GM18505 (cell line): ENCODE measurements at regions not wholly inside any gene's neighbourhood (a gene's known extent, or its start where the extent isn't known, plus 50 kb on each side); places are given as distances from the start of the nearest gene placed in this dataset.

Source experiments
- ATAC-seq: cut with Tn5 transposase; IDR thresholded peaks from one replicate; pipeline ENCODE4 v1.9.1; 2021; ENCODE audit not compliant: unreplicated experiment
- POLR2A ChIP-seq: IDR thresholded peaks from 4 replicates; pipeline ENCODE4 v1.6.1; 2011; ENCODE audit warnings: borderline replicate concordance; ENCODE audit not compliant: insufficient read depth, insufficient read length; ENCODE audit errors: extremely low read depth

DNA sequence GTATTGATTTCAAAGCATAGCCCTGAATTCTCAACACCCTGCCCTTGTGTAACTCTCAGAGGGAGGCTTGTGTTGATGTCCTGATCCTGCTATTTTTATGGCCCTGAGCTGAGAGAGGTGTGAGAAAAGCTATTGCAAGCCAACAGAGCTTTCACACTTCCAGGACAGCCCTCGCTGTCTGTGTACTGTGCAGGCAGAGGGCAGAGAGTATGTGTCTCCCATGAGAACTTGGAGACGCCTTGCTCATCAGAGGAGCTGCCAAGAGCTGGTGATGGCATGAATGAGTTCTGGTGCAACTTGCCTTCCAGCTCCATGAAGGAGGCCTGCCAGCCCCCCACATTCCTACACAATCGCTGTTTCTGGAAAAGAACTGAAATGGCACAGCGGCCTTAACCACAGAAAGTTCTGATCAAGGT, 144.1 kb upstream of the AJAP1 start:
- no peak for TF ChIP-seq POLR2A
- no peak for ATAC-seq

DNA sequence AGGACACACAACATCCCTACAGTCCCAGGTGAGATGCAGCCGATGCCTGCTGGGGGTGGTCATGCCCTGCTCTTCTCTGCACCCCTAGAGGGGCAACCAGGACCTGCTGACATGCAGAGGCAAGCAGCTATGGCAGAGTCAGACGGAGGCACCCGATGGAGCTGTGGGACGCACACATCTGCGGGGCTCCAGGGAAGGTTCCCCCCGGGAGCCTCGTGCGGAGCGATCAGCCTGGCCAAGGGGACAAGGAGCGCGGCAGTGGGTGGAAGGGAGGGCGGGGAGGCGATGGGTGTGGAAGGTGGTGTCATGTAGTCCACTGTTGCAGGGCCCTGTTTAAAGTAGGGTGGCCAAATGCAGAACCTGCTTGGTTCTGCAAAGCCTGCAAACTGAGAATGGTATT, 143.0 kb upstream of the AJAP1 start:
- no peak for TF ChIP-seq POLR2A
- no peak for ATAC-seq

DNA sequence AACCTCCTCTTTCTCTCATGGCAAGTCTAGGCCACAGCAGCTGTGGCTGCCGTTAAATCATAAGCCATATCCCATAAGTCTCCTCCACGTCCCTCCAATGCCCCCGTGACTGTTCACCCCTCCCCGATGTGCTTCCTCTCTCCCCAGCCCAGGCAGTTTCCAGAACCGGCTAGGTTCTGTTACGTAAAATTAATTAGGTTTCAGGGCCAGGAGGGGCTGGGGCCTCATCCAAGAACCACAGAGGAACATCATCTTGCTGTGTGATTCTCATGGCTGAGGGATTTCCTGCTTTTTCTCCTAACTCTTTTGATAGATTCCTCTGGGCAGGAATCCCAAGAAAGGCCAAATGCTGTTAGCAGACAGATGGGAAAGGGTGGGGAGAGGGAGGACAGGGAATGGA, 141.8 kb upstream of the AJAP1 start:
- TF ChIP-seq POLR2A: no peak
- ATAC-seq: no peak

DNA sequence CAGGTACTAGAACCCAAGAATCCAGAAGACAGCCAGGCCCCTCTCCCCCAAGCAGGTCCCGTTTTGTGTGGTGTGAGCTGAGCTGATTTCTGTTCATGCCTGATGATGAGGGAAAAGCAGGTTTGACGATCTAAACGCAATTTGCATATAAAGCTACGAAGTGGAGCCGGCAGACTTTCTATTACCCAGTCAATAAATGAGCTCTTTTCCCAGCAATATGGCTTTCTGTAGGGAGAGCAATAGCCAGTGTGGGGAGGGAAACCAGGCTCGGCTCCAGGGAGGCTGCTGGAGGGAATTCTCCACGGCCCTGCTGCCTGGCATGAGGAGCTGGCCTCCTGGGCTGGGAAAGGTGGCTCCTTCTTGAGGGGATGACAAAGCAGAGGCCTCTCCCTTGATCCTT, 140.7 kb upstream of the AJAP1 start:
- no peak for ATAC-seq
- TF ChIP-seq POLR2A: no peak

DNA sequence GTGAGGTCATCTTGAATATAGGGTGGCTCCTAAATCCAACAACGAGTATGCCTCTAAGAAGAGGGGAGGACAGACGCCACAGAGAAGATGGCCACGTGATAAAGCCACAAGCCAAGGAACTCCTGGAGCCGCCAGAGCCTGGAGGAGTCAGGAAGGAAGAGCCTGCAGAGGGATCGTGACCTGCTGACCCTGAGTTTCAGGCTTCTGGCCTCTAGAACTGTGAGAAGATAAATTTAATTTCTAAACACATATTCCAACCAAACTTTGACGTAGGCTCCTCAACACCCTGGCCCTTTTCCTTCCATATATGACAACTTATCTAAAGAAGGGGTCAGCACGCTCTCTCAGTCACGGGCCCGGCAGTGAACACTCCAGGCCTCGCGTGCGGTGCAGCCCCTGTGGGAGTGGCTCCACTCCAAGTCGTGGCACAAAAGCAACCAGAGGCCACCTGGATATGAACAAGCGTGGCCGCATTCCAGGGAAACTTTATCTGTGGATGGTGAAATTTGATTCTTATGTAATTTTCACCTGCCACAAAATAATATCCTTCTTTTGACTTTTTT, 138.6 kb upstream of the AJAP1 start:
- TF ChIP-seq POLR2A: no peak

DNA sequence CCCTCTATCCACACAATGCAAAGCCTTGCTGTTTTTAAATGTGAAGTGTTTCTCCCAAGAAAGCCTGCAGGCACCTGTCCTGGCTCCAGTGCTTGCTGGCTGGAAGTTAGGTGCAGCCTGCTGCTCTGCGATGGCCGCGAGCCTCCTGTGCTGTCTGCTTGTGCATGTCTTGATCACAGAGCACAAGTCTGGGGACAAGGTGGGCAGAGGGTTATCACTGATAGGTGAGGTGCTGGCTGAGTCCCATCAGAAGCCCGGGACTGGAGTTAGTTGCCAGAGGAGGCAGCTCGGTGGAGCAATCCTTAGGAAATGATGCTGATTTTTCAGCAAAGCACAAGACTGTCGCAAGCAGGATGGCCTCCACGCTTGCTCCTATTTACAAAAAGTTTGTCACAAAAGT, 137.8 kb upstream of the AJAP1 start:
- TF ChIP-seq POLR2A: no peak
- ATAC-seq: no peak

More for the DNA sequence above, 138.6 kb upstream of the AJAP1 start:
- ATAC-seq: no peak

DNA sequence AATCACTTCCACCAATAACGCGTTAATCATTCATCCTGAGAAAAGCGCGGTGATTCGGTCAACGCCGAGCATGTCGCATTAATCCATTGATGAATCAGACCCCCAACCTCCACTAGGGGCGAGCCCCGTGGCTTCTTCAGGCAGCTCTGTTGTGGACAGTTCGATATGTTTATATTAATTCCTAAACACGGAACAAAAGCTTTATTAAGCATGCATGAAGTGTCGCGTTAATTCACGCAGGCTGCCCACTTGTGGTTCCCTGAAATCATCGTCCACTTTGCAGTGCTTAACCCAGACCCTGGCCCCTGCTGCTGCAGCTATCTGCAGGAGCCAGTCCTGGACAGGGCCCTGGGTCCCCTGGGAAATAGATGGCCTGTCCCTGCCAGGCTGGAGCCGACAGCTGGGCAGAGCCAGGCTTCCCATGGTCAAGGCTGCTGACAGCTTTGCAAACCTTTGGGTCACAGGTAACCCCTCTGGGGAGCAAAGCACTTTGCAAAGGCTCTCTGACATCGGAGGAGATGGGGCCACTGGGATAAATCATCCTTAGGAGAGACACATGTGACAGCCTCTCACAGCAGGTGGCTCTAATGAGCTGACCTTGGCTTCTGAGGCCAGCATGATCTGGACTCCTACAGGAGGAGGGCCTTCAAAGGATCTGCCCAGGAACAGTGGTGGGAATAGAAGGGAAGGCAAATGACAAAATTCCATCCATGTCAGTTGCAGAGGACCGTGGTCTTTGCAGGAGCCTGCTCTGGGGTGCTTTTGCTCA, 137.0 kb upstream of the AJAP1 start:
- TF ChIP-seq POLR2A: no peak
- ATAC-seq: no peak

DNA sequence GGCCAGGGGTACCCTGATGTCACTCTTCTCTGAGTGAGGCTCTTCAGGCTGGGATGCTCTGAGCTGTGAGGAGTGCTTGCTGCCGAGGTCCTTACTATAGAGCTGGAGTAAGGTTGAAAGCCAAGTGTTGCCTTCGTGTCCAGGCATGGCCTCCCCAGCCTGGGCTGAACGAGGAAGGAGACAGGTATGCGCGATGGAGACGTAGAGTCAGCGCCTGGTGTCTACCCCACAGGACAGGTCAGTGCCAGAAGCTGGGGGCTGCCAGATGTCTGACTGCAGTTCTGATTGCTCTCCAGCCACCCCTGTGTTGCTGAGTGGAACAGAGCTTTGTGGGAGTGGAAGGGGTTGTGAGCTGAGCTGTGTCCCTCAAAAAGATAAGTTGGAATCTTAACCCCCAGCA, 135.8 kb upstream of the AJAP1 start:
- no peak for TF ChIP-seq POLR2A
- no peak for ATAC-seq

DNA sequence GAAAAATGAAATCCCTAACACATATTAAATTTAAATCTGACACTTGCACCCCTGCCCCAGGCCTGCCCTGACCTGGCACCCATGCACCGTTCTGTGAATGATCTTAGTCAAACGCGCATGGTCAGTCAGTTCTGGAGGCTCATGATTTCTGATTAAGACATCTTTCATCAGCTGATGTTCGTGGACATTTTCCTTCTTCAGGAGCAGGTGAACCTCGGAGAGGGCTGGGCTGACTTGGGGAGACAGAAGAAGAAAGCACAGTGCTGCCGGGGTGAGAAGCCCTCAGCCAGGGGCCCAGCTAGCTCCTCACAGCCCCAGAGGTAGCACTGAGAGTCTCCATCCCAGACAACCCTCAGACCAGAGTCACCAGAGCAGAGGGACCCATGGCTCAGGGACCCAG, 134.5 kb upstream of the AJAP1 start:
- no peak for TF ChIP-seq POLR2A
- ATAC-seq: no peak

DNA sequence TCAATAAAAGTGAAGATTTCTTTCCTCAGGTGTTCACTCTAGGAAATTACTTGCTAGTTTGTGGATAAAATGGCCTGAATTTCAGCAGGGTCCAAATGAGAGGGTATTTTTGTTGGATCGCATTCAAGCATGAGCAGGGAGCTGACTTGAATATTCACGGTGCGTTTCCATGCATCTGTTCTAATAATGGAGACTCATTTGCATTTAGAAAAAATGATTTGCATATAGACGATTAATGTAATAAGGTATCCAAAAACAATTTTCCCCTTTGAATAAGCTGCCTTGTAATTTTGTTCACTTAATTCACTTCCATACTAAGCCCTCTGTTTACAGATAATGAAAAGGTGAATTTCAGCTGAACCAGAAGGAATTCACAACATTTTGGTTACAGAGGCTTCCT, 130.9 kb upstream of the AJAP1 start:
- no peak for ATAC-seq
- TF ChIP-seq POLR2A: no peak

DNA sequence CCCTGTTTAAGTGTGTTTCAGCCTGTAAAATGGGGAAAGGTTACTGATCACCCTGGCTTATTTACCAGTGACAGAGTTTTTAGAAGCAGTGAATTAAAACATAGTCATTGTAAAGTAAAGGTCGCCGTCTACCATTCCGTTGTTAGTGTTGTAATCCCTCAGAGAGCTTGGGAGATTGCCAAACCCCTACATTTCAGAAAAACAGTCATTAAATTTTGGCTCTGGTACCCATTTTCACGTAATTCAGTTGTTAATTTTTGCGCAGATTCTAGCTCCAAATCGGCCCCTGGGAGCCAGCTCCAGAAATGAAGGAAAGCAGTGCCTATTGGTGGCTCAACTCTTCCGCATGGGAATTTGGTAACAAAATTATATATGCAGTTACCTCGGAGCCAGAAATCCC, 127.7 kb upstream of the AJAP1 start:
- no peak for TF ChIP-seq POLR2A
- no peak for ATAC-seq

DNA sequence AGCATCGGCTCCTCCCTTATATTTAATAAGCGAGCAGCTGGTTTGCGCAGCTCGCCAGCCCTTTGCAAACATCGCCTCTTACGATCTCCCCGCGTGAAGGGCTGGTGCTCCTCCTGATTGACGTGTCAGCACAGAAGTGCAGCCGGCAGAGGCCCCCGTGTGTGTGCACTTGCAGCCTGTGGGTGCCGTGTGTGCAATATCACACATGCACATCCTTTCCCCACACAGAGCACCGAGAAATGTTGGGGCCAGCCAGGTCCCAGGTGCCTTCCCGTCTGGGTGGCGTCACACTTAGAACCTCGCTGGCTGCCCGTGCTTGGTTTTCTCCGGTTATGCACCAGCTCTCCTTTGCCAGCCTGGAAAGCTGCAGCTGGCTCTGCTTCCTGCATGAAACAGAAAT, 126.6 kb upstream of the AJAP1 start:
- TF ChIP-seq POLR2A: no peak

DNA sequence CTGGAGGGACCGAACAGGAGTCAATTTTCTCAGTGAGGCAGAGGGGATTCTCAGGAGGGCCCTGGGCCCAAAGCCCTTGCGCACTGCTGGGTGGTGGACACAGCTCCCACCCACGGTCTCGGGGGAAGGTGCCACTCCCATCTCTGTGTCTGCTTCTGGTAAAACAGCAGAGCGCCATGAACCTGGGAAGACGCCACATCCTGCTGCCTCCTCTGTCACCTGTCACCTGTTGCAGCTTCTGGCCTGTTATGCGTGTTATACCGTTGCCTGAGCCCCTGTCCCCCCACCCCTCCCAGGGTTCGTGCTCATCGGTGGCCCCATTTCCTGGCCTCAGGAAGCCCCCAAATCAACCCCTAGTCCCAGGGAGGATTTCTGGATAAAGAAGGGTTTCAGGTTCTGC, 125.8 kb upstream of the AJAP1 start:
- TF ChIP-seq POLR2A: no peak

More for the DNA sequence above, 126.6 kb upstream of the AJAP1 start:
- ATAC-seq: no peak

DNA sequence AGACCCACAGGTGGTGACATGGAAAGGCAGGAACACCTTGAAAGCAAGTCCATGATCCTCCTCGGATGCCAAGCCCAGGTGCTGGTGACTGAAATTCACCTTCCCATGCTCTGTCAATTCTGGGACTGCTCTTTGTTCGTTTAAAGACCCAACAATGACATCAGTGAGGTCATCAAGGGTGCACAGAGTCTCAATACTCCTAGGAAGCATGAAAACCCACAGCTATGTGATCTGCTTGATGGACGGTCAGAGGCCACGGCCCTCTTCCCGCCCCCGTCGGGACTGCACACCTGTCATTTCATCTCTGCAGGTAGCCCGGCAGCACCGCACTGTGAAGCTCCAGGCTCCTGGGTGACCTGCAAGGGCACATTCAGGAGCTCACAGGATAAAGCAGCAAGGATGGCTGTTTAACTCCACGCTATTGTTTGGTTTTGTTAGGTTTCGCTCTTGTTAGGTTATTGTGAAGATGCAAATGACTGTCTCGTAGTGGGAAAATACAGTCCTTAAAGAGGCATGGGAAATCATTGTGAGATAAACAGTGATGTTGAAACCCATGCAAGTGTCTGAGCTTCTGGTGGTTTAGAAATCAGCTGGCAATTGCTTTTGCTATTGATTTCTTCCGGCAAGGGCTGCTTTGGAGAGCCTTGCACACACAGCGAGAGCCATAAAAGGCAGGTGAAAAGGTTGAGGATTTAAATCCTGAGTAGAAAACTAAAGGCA, 124.8 kb upstream of the AJAP1 start:
- TF ChIP-seq POLR2A: no peak
- no peak for ATAC-seq

More for the DNA sequence above, 125.8 kb upstream of the AJAP1 start:
- ATAC-seq: no peak
